A549 (cell line): ENCODE measurements at regions not wholly inside any gene's neighbourhood (a gene's known extent, or its start where the extent isn't known, plus 50 kb on each side); places are given as distances from the start of the nearest gene placed in this dataset.

Experiments
- ATAC-seq, 2 experiments: fragments of 200-7000 bp in 1 of 2; fragments of >200 bp in 1 of 2; cut with Nextera tagmentation in 1 of 2; cut with Tn5 transposase in 1 of 2; 3 replicates each; pipeline versions ENCODE4 v1.8.0 to v1.9.1; 2018 to 2020; ENCODE audit warnings: mild to moderate bottlenecking in 1 of 2, moderate library complexity in 1 of 2
- CTCF ChIA-PET: fragments of 300-600 bp; sonication (Branson Sonifier 250); formaldehyde crosslinking; extraction: SDS; loops from one replicate; lab custom pipeline; 2021; ENCODE audit warnings: antibody characterized with exemption, inconsistent platforms; lab: Yijun Ruan, JAX
- POLR2A ChIA-PET: fragments of 350-600 bp; formaldehyde crosslinking; extraction: SDS; loops from one replicate; lab custom pipeline; 2021; ENCODE audit warnings: antibody characterized with exemption, inconsistent platforms; lab: Yijun Ruan, JAX
- DNase-seq, 2 experiments: peaks; one replicate each; pipeline versions ENCODE4 v3.0.0 to v3.0.0-alpha.2; 2011 to 2016; ENCODE audit warnings: low read depth in 1 of 2, low spot score in 1 of 2
- FAIRE-seq: peaks from 2 replicates; lab custom pipeline; 2011; peaks lifted over from hg19 to GRCh38; lab: Jason Lieb, UNC
- H3K27ac ChIP-seq, 2 experiments: fragments of >200 bp; sonication (Bioruptor Twin); formaldehyde crosslinking; 3 replicates each; pipeline ENCODE4 v1.5.1; 2016 to 2017
- H3K4me1 ChIP-seq: fragments of >200 bp; sonication (Bioruptor Twin); formaldehyde crosslinking; 3 replicates; pipeline ENCODE4 v1.6.1; 2016
- H3K4me2 ChIP-seq: fragments of >200 bp; sonication (Bioruptor Twin); formaldehyde crosslinking; 3 replicates; pipeline ENCODE4 v1.6.1; 2016
- H3K4me3 ChIP-seq: fragments of >200 bp; sonication (Bioruptor Twin); formaldehyde crosslinking; 3 replicates; pipeline ENCODE4 v1.5.1; 2016
- H3K9me3 ChIP-seq: fragments of >200 bp; sonication (Bioruptor Twin); formaldehyde crosslinking; 3 replicates; pipeline ENCODE4 v1.6.1; 2016
- BHLHE40 ChIP-seq: IDR thresholded peaks from 2 replicates; pipeline ENCODE4 v1.6.1; 2012; ENCODE audit warnings: low read depth, low read length, inconsistent platforms
- CBX2 ChIP-seq: fragments of 200-600 bp; sonication (generic); IDR thresholded peaks from 2 replicates; pipeline ENCODE4 v1.6.1; 2016; ENCODE audit warnings: low read depth, mild to moderate bottlenecking, borderline replicate concordance
- CHD2 ChIP-seq: fragments of 150-350 bp; IDR thresholded peaks from 2 replicates; pipeline ENCODE4 v1.6.1; 2014; ENCODE audit warnings: low read length; ENCODE audit not compliant: partially characterized antibody
- CHD4 ChIP-seq: fragments of 200-600 bp; sonication (generic); IDR thresholded peaks from 2 replicates; pipeline ENCODE4 v1.6.1; 2016; ENCODE audit warnings: antibody characterized with exemption, mild to moderate bottlenecking, borderline replicate concordance
- ESRRA ChIP-seq: fragments of 150-350 bp; IDR thresholded peaks from 2 replicates; pipeline ENCODE4 v1.6.1; 2014; ENCODE audit warnings: mild to moderate bottlenecking, low read length, borderline replicate concordance
- FOSB ChIP-seq: fragments of 250-450 bp; sonication (Bioruptor Pico); IDR thresholded peaks from 2 replicates; pipeline ENCODE4 v1.5.0; 2020; ENCODE audit warnings: mild to moderate bottlenecking, moderate library complexity
- GATA3 ChIP-seq: IDR thresholded peaks from 2 replicates; pipeline ENCODE4 v1.6.1; 2012; ENCODE audit warnings: borderline replicate concordance
- HDAC2 ChIP-seq: fragments of 200-600 bp; sonication (generic); IDR thresholded peaks from 2 replicates; pipeline ENCODE4 v1.6.1; 2016
- HEYL ChIP-seq: fragments of 250-450 bp; sonication (Bioruptor Pico); IDR thresholded peaks from 2 replicates; pipeline ENCODE4 v1.8.0; 2021; ENCODE audit warnings: mild to moderate bottlenecking, moderate library complexity
- HOXB13 ChIP-seq: fragments of 250-450 bp; sonication (Bioruptor Pico); IDR thresholded peaks from 2 replicates; pipeline ENCODE4 v1.5.0; 2020; ENCODE audit warnings: low read depth, mild to moderate bottlenecking, moderate library complexity
- HOXB5 ChIP-seq: fragments of 250-450 bp; sonication (Bioruptor Pico); IDR thresholded peaks from 2 replicates; pipeline ENCODE4 v1.5.0; 2020; ENCODE audit warnings: mild to moderate bottlenecking, moderate library complexity
- JUN ChIP-seq, 2 experiments: fragments of >200 bp; sonication (Bioruptor Twin); formaldehyde crosslinking; IDR thresholded peaks; 2 replicates in 1 of 2; 3 replicates in 1 of 2; pipeline ENCODE4 v1.6.1; 2016 to 2017
- KDM1A ChIP-seq: fragments of 200-600 bp; sonication (generic); IDR thresholded peaks from 2 replicates; pipeline ENCODE4 v1.6.1; 2016; ENCODE audit warnings: low read depth, mild to moderate bottlenecking
- MAFK ChIP-seq: fragments of 450-650 bp; IDR thresholded peaks from 2 replicates; pipeline ENCODE4 v1.6.1; 2014; ENCODE audit not compliant: partially characterized antibody
- MAZ ChIP-seq: fragments of 150-350 bp; IDR thresholded peaks from 2 replicates; pipeline ENCODE4 v1.6.1; 2014; ENCODE audit warnings: antibody characterized with exemption, low read depth, low read length, borderline replicate concordance
- NFE2L2 ChIP-seq: fragments of 150-350 bp; conservative IDR thresholded peaks from 2 replicates; pipeline ENCODE4 v1.6.1; 2014; ENCODE audit warnings: low read length
- NR3C1 ChIP-seq: fragments of >200 bp; sonication (Bioruptor Twin); formaldehyde crosslinking; IDR thresholded peaks from 3 replicates; pipeline ENCODE4 v1.6.1; 2017
- POLR2AphosphoS2 ChIP-seq: conservative IDR thresholded peaks from 2 replicates; pipeline ENCODE4 v1.6.1; 2012; ENCODE audit warnings: low read length, improper control_type of control experiment, inconsistent platforms
- RARB ChIP-seq: fragments of 250-450 bp; sonication (Bioruptor Pico); IDR thresholded peaks from 2 replicates; pipeline ENCODE4 v1.8.0; 2021; ENCODE audit warnings: mild to moderate bottlenecking, moderate library complexity
- RCOR1 ChIP-seq: fragments of 150-350 bp; IDR thresholded peaks from 2 replicates; pipeline ENCODE4 v1.6.1; 2014; ENCODE audit warnings: antibody characterized with exemption, low read length, low read depth
- RNF2 ChIP-seq: fragments of 200-600 bp; sonication (generic); IDR thresholded peaks from 2 replicates; pipeline ENCODE4 v1.6.1; 2016; ENCODE audit warnings: low read depth, mild to moderate bottlenecking, antibody characterized with exemption, moderate library complexity, borderline replicate concordance
- SMC3 ChIP-seq: fragments of >200 bp; sonication (Bioruptor Twin); formaldehyde crosslinking; IDR thresholded peaks from 3 replicates; pipeline ENCODE4 v1.6.1; 2018; ENCODE audit warnings: inconsistent platforms
- TFCP2L1 ChIP-seq: fragments of 250-450 bp; sonication (Bioruptor Pico); IDR thresholded peaks from 2 replicates; pipeline ENCODE4 v1.5.0; 2021; ENCODE audit warnings: mild to moderate bottlenecking
- ZC3H11A ChIP-seq: fragments of 450-650 bp; IDR thresholded peaks from 2 replicates; pipeline ENCODE4 v1.6.1; 2014; ENCODE audit warnings: antibody characterized with exemption, mild to moderate bottlenecking
- ZFP36 ChIP-seq: fragments of 450-650 bp; IDR thresholded peaks from 2 replicates; pipeline ENCODE4 v1.6.1; 2014; ENCODE audit warnings: borderline replicate concordance; ENCODE audit not compliant: partially characterized antibody
- ZSCAN20 ChIP-seq: fragments of 250-450 bp; sonication (Bioruptor Pico); IDR thresholded peaks from 2 replicates; pipeline ENCODE4 v1.8.0; 2022; ENCODE audit warnings: mild to moderate bottlenecking, moderate library complexity
- WGBS: methylation state at CpG from one replicate; pipeline ENCODE4 v1.1.6; 2017; ENCODE audit errors: missing lambda C conversion rate; 5-methylcytosine and 5-hydroxymethylcytosine counted together
- TF ChIP-seq, protein P1 (sequence below): IDR thresholded peaks from 2 replicates; pipeline ENCODE4 v1.6.1; 2012; ENCODE audit warnings: low read depth, borderline replicate concordance
- TF ChIP-seq, protein P2 (sequence below): fragments of 250-450 bp; sonication (Bioruptor Pico); IDR thresholded peaks from 2 replicates; pipeline ENCODE4 v1.5.0; 2020; ENCODE audit warnings: low read depth, mild to moderate bottlenecking, moderate library complexity
- TF ChIP-seq, protein P3 (sequence below): fragments of 200-600 bp; sonication (generic); IDR thresholded peaks from 2 replicates; pipeline ENCODE4 v1.6.1; 2016; ENCODE audit warnings: antibody characterized with exemption, mild to moderate bottlenecking, moderate library complexity
- TF ChIP-seq, protein P4 (sequence below): IDR thresholded peaks from 2 replicates; pipeline ENCODE4 v1.6.1; 2012

DNA sequence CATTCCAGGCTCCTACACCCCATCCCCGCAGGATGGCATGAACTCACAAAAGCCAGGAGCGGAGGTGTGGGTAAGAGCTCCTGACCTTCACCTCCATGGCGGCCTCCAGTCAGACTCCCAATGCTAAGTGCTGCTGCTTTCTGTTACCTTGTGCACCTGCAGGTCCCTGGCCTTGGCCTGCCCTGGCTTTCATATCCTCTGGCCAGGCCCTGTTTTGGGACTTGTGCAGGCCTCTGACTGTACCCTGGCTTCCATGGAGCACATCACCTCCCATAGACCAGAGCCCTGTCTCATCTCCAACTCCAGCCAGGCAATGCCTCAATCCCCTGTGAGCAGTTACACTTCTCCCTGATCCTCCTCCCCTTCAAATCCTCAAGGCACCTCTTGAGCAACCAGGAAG, 124.5 kb downstream of the MED10 start:
- no peak for ATAC-seq
- WGBS = 61% methylated on average over 3 of the region's 3 CpGs
- Histone ChIP-seq H3K27ac (no peak overlapping the region), H3K9me3 (peaks cover 2% of the 10 kb centered on the region; the same call in 1 of the 3 replicates), H3K4me1 (no peaks in the 10 kb centered on the region), H3K4me3 (no peak overlapping the region), H3K4me2 (no peak overlapping the region)
- POLR2A ChIA-PET = no interaction called here
- CTCF ChIA-PET = no interaction called here
- no peak for DNase-seq
- TF ChIP-seq JUN (IDR thresholded peaks at IDR 0.05) = no peak
- TF ChIP-seq KDM1A = no peak
- no peak for TF ChIP-seq POLR2AphosphoS2
- TF ChIP-seq HDAC2 = no peak
- no peak for TF ChIP-seq BHLHE40
- no peak for TF ChIP-seq ZSCAN20
- no peak for TF ChIP-seq MAZ
- no peak for TF ChIP-seq CBX2
- no peak for TF ChIP-seq GATA3
- no peak for TF ChIP-seq TFCP2L1 (CRISPR knock-in tag)
- no peak for TF ChIP-seq NR3C1
- no peak for TF ChIP-seq ZC3H11A
- TF ChIP-seq, protein P1, sequence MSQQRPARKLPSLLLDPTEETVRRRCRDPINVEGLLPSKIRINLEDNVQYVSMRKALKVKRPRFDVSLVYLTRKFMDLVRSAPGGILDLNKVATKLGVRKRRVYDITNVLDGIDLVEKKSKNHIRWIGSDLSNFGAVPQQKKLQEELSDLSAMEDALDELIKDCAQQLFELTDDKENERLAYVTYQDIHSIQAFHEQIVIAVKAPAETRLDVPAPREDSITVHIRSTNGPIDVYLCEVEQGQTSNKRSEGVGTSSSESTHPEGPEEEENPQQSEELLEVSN = no peak
- no peak for TF ChIP-seq ZFP36
- TF ChIP-seq CHD2 = no peak
- TF ChIP-seq HEYL = no peak
- FAIRE-seq = no peak

GRCh38 chr5:6253281-6253680, 125.1 kb downstream of the MED10 start:
- no peak overlapping the region for H3K4me3 ChIP-seq
- 12% methylated on average over 5 of the region's 5 CpGs for WGBS
- ATAC-seq = no peak
- no peaks in the 10 kb centered on the region for H3K4me1 ChIP-seq
- DNase-seq = no peak
- CTCF ChIA-PET = no interaction called here
- no peak for FAIRE-seq
- no peak overlapping the region for H3K4me2 ChIP-seq
- peaks cover 2% of the 10 kb centered on the region; the same call in 1 of the 3 replicates for H3K9me3 ChIP-seq
- H3K27ac ChIP-seq = no peak overlapping the region
- TF ChIP-seq FOSB (CRISPR knock-in tag) (no peak), RARB (no peak), HOXB5 (CRISPR knock-in tag) (no peak), CBX2 (no peak), NFE2L2 (no peak), ESRRA (no peak), MAFK (no peak), SMC3 (no peak), HOXB13 (CRISPR knock-in tag) (no peak), NR3C1 (no peak), RCOR1 (no peak), RNF2 (no peak), CHD4 (no peak), ZC3H11A (no peak), BHLHE40 (no peak)
- TF ChIP-seq, protein P2, sequence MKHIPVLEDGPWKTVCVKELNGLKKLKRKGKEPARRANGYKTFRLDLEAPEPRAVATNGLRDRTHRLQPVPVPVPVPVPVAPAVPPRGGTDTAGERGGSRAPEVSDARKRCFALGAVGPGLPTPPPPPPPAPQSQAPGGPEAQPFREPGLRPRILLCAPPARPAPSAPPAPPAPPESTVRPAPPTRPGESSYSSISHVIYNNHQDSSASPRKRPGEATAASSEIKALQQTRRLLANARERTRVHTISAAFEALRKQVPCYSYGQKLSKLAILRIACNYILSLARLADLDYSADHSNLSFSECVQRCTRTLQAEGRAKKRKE (CRISPR knock-in tag) = no peak
- TF ChIP-seq, protein P3, sequence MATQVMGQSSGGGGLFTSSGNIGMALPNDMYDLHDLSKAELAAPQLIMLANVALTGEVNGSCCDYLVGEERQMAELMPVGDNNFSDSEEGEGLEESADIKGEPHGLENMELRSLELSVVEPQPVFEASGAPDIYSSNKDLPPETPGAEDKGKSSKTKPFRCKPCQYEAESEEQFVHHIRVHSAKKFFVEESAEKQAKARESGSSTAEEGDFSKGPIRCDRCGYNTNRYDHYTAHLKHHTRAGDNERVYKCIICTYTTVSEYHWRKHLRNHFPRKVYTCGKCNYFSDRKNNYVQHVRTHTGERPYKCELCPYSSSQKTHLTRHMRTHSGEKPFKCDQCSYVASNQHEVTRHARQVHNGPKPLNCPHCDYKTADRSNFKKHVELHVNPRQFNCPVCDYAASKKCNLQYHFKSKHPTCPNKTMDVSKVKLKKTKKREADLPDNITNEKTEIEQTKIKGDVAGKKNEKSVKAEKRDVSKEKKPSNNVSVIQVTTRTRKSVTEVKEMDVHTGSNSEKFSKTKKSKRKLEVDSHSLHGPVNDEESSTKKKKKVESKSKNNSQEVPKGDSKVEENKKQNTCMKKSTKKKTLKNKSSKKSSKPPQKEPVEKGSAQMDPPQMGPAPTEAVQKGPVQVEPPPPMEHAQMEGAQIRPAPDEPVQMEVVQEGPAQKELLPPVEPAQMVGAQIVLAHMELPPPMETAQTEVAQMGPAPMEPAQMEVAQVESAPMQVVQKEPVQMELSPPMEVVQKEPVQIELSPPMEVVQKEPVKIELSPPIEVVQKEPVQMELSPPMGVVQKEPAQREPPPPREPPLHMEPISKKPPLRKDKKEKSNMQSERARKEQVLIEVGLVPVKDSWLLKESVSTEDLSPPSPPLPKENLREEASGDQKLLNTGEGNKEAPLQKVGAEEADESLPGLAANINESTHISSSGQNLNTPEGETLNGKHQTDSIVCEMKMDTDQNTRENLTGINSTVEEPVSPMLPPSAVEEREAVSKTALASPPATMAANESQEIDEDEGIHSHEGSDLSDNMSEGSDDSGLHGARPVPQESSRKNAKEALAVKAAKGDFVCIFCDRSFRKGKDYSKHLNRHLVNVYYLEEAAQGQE = no peak
- TF ChIP-seq, protein P4, sequence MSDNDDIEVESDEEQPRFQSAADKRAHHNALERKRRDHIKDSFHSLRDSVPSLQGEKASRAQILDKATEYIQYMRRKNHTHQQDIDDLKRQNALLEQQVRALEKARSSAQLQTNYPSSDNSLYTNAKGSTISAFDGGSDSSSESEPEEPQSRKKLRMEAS = no peak
- POLR2A ChIA-PET = no interaction called here
